PC-9 (cell line): ENCODE measurements at regions not wholly inside any gene's neighbourhood (a gene's known extent, or its start where the extent isn't known, plus 50 kb on each side); places are given as distances from the start of the nearest gene placed in this dataset.

Source experiments
- BruUV-seq: library from RNA; stranded (reverse); fragments of 400-500 nt; replicated peaks from 2 replicates; lab custom pipeline; 2021; lab: Mats Ljungman, UMichigan
- CTCF ChIA-PET: fragments of 300-600 bp; sonication (Branson Sonifier 250); formaldehyde crosslinking; loops from one replicate; lab custom pipeline; 2022; ENCODE audit warnings: antibody characterized with exemption; lab: Charles Lee
- POLR2A ChIA-PET: fragments of 300-600 bp; sonication (Branson Sonifier 250); formaldehyde crosslinking; loops from one replicate; lab custom pipeline; 2022; ENCODE audit warnings: antibody characterized with exemption; ENCODE audit not compliant: unreplicated experiment; lab: Charles Lee
- DNase-seq, 2 experiments: peaks; one replicate each; pipeline versions ENCODE4 v3.0.0 to v3.0.0-alpha.2; 2015 to 2022; ENCODE audit warnings: mixed read lengths in 1 of 2
- H2AFZ ChIP-seq: fragments of 200-600 bp; sonication (generic); 2 replicates; pipeline ENCODE4 v1.8.1; 2017; ENCODE audit warnings: antibody characterized with exemption
- H3F3A ChIP-seq: fragments of 200-600 bp; sonication (generic); 2 replicates; pipeline ENCODE4 v1.8.1; 2017; ENCODE audit warnings: antibody characterized with exemption, mild to moderate bottlenecking, low read depth; ENCODE audit not compliant: insufficient read depth
- H3K27ac ChIP-seq: fragments of 200-600 bp; sonication (generic); 2 replicates; pipeline ENCODE4 v1.6.1; 2016; ENCODE audit warnings: mixed run types
- H3K27me3 ChIP-seq: fragments of 200-600 bp; sonication (generic); 2 replicates; pipeline ENCODE4 v1.6.1; 2016; ENCODE audit warnings: low read depth, mixed run types; ENCODE audit not compliant: insufficient read depth
- H3K36me3 ChIP-seq: fragments of 200-600 bp; sonication (generic); 2 replicates; pipeline ENCODE4 v1.6.1; 2016; ENCODE audit warnings: low read depth, mixed run types
- H3K4me1 ChIP-seq: fragments of 200-600 bp; sonication (generic); replicated peaks from 2 replicates; pipeline ENCODE4 v1.6.1; 2016; ENCODE audit warnings: mixed run types; ENCODE audit not compliant: insufficient read depth
- H3K4me2 ChIP-seq: fragments of 200-600 bp; sonication (generic); 2 replicates; pipeline ENCODE4 v1.6.1; 2017; ENCODE audit warnings: mixed run types
- H3K4me3 ChIP-seq: fragments of 200-600 bp; sonication (generic); 2 replicates; pipeline ENCODE4 v1.6.1; 2016; ENCODE audit warnings: mixed run types
- H3K79me2 ChIP-seq: fragments of 200-600 bp; sonication (generic); 2 replicates; pipeline ENCODE4 v1.6.1; 2017; ENCODE audit warnings: low read depth, mixed run types
- H3K9me2 ChIP-seq: fragments of 200-600 bp; sonication (generic); 2 replicates; pipeline ENCODE4 v1.8.1; 2017; ENCODE audit warnings: mild to moderate bottlenecking; ENCODE audit not compliant: insufficient read depth
- H3K9me3 ChIP-seq: fragments of 200-600 bp; sonication (generic); 2 replicates; pipeline ENCODE4 v1.8.1; 2016; ENCODE audit warnings: low read depth; ENCODE audit not compliant: insufficient read depth
- H4K20me1 ChIP-seq: fragments of 200-600 bp; sonication (generic); 2 replicates; pipeline ENCODE4 v1.8.1; 2017; ENCODE audit not compliant: insufficient read depth
- EZH2 ChIP-seq: fragments of 200-600 bp; sonication (generic); IDR thresholded peaks from 2 replicates; pipeline ENCODE4 v1.8.0; 2017; ENCODE audit warnings: antibody characterized with exemption, low read depth
- intact Hi-C: fragments of 100-400 bp; cut with micrococcal nuclease; formaldehyde crosslinking; loops from one replicate; pipeline ENCODE4 v1.10.0; 2022; ENCODE audit not compliant: unreplicated experiment
- TF ChIP-seq, protein P1 (sequence below): fragments of 200-600 bp; sonication (generic); conservative IDR thresholded peaks from 2 replicates; pipeline ENCODE4 v1.6.1; 2017; ENCODE audit warnings: mixed run types, antibody characterized with exemption, mild to moderate bottlenecking, moderate library complexity

DNA sequence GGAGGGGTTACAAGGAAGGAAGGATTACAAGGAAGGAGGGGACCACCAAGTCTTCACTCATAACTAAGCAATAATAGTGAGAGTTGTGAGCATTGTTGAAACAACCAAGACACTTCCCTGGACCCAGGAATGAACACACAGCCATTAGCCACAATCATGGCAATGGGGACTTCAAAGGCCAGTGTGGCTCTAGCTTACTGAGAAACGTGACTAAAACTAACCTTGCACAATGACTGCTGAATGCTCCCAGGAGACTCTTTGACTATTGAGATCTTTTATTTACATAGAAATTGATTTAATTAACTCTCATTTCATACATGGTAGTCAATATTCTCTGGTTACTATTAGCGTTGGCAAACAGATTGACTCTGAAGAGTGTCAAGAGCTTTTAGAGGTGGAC, 263.0 kb upstream of the SOX5 start:
- intact Hi-C loops: no loop called here
- TF ChIP-seq EZH2: no peak
- TF ChIP-seq, protein P1, sequence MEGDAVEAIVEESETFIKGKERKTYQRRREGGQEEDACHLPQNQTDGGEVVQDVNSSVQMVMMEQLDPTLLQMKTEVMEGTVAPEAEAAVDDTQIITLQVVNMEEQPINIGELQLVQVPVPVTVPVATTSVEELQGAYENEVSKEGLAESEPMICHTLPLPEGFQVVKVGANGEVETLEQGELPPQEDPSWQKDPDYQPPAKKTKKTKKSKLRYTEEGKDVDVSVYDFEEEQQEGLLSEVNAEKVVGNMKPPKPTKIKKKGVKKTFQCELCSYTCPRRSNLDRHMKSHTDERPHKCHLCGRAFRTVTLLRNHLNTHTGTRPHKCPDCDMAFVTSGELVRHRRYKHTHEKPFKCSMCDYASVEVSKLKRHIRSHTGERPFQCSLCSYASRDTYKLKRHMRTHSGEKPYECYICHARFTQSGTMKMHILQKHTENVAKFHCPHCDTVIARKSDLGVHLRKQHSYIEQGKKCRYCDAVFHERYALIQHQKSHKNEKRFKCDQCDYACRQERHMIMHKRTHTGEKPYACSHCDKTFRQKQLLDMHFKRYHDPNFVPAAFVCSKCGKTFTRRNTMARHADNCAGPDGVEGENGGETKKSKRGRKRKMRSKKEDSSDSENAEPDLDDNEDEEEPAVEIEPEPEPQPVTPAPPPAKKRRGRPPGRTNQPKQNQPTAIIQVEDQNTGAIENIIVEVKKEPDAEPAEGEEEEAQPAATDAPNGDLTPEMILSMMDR: no peak
- H3K9me3 ChIP-seq: no peaks in the 10 kb centered on the region
- CTCF ChIA-PET: no interaction called here
- no peaks in the 10 kb centered on the region for H3K27me3 ChIP-seq
- DNase-seq: no peak
- no peaks in the 10 kb centered on the region for H3F3A ChIP-seq
- H3K27ac ChIP-seq: no peak overlapping the region
- no peaks in the 10 kb centered on the region for H3K79me2 ChIP-seq
- H3K9me2 ChIP-seq: no peaks in the 10 kb centered on the region
- no TSS peak for BruUV-seq
- no peaks in the 10 kb centered on the region for H4K20me1 ChIP-seq
- no peak overlapping the region for H3K4me3 ChIP-seq
- no peaks in the 10 kb centered on the region for H3K36me3 ChIP-seq
- POLR2A ChIA-PET: no interaction called here
- H3K4me2 ChIP-seq: no peak overlapping the region
- no peaks in the 10 kb centered on the region for H3K4me1 ChIP-seq
- no peak overlapping the region for H2AFZ ChIP-seq

DNA sequence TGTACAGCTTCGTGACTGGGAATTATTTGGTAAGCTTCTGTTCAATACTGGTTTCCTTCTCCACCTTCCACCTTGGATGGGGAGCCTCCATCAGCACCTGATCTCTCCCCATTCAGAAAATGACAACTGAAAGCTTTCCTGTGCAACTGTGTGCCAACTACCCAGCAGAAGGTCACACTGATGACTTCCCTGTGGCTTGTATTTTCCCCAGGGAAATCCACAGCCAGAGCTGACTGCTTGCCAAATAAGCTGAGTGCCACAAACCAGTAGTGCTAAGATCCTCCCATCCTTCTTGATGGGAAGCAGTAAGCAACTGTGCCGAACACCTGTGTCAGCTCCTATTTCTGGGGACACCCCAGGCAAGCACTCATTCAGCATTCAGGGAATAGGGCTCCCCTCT, 257.2 kb upstream of the SOX5 start:
- Histone ChIP-seq H4K20me1 (no peaks in the 10 kb centered on the region), H3K36me3 (no peaks in the 10 kb centered on the region), H3F3A (no peaks in the 10 kb centered on the region), H3K9me3 (no peaks in the 10 kb centered on the region), H3K4me3 (no peak overlapping the region), H3K4me2 (no peak overlapping the region), H3K4me1 (no peaks in the 10 kb centered on the region), H3K27ac (no peak overlapping the region), H2AFZ (no peak overlapping the region), H3K9me2 (no peaks in the 10 kb centered on the region), H3K79me2 (no peaks in the 10 kb centered on the region), H3K27me3 (no peaks in the 10 kb centered on the region)
- CTCF ChIA-PET: no interaction called here
- DNase-seq: no peak
- POLR2A ChIA-PET: no interaction called here
- TF ChIP-seq EZH2: no peak
- TF ChIP-seq, protein P1: no peak
- intact Hi-C loops: no loop called here
- BruUV-seq: no TSS peak

DNA sequence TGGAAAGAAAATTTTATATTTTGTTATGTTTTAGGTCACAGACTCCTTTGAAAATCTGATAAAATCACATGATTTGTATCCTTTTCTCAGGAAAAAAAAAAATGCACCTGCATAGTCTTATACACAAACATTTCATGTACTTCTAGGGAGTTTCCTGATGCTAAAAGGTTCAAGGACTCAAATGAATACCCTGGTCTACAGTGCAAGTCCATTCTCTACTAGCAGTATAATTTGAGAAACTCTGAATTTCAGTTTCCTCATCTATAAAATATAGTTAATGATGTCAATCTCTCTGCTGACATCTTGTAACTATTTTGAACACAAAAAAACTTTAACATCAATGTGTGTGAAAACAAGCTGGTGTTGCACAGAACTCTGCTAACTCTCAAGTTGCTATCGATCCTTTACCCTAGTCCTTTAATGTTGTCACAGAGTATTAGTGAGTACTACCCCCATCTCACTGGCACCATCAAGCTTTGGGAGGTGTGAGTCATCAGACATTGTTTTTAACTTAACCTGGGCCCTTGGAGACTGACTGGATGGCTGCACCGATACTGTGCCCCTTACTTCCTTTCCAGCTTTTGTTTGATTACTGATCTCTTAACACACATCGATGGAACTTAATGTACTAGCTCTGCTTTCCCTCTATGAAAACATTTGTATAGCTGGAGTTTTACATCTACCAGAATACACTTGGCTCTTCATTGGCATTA, 251.9 kb upstream of the SOX5 start:
- BruUV-seq: no TSS peak
- H3K27me3 ChIP-seq: no peaks in the 10 kb centered on the region
- H3K4me3 ChIP-seq: no peak overlapping the region
- no peaks in the 10 kb centered on the region for H4K20me1 ChIP-seq
- no peaks in the 10 kb centered on the region for H3K4me1 ChIP-seq
- POLR2A ChIA-PET: no interaction called here
- no peak overlapping the region for H2AFZ ChIP-seq
- no peak overlapping the region for H3K4me2 ChIP-seq
- TF ChIP-seq EZH2: no peak
- intact Hi-C loops: no loop called here
- no peaks in the 10 kb centered on the region for H3K9me2 ChIP-seq
- CTCF ChIA-PET: no interaction called here
- H3K79me2 ChIP-seq: no peaks in the 10 kb centered on the region
- no peak for DNase-seq
- H3K36me3 ChIP-seq: no peaks in the 10 kb centered on the region
- no peaks in the 10 kb centered on the region for H3F3A ChIP-seq
- no peaks in the 10 kb centered on the region for H3K9me3 ChIP-seq
- no peak overlapping the region for H3K27ac ChIP-seq

DNA sequence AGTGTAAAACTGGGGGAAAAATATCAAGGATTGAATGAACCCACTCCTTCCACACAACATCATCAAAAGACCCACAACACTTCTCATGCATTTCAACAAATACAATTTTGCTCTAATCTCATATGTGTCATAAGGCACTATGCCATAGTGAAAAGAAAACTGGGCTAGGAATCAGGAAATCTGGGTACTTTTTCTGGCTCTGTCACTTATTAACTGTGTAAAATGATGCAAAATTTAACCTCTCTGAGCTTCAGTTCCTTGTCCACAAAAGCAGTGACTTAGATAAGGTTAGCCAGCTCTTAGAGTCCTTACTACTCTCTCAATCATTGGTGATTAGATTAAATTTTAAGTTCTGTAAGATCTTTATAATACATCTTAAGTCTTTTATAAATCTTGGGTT, 250.5 kb upstream of the SOX5 start:
- Histone ChIP-seq H3K9me2 (no peaks in the 10 kb centered on the region), H3K9me3 (no peaks in the 10 kb centered on the region), H3F3A (no peaks in the 10 kb centered on the region), H3K4me1 (no peaks in the 10 kb centered on the region), H3K36me3 (no peaks in the 10 kb centered on the region), H2AFZ (no peak overlapping the region), H3K4me2 (no peak overlapping the region), H3K27ac (no peak overlapping the region), H3K4me3 (no peak overlapping the region), H3K27me3 (no peaks in the 10 kb centered on the region), H4K20me1 (no peaks in the 10 kb centered on the region), H3K79me2 (no peaks in the 10 kb centered on the region)
- TF ChIP-seq, protein P1: no peak
- no peak for TF ChIP-seq EZH2
- POLR2A ChIA-PET: no interaction called here
- intact Hi-C loops: no loop called here
- CTCF ChIA-PET: no interaction called here
- DNase-seq: no peak
- BruUV-seq: no TSS peak
